Stimulated activated CD4-positive, alpha-beta T cell treated with anti-CD3 and anti-CD28 coated beads, Interleukin-1b, Interleukin-23, amount 100 ng/mL, for 24 hours (primary cell): ENCODE measurements at regions not wholly inside any gene's neighbourhood (a gene's known extent, or its start where the extent isn't known, plus 50 kb on each side); places are given as distances from the start of the nearest gene placed in this dataset.
"Not testable (repeated sequence)": the region's sequence is repeated elsewhere in the genome, so short reads cannot be mapped to it uniquely, and the experiment has no call there.

Experiments
- DNase-seq, 4 experiments: peaks; one replicate each; pipeline ENCODE4 v3.0.0-alpha.2; 2020; ENCODE audit warnings: low read depth in 4 of 4, low spot score in 1 of 4

DNA sequence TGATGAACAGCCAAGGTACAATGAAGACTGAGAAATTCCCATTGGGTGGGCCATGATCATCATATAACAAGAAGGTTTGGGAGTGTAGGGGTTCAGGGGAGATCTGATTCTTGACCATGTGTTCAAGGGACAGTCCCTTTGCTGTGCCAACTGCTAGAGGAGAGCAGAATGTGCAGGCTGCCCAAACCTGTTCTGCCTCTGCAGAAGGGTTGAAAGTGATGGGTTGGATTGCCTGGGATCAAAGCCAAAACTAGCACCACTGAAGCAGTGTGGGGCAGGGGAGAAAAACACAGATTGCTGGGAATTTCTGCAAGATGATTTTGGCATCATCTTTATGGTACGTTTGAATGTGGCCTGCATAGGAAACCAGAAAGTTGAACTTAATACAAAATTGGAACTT lies 303.9 kb downstream of the OTUD1 start:
- no peak for DNase-seq

- no peak for DNase-seq
Observed at GRCh38 chr10:23754179-23754578, 315.3 kb downstream of the OTUD1 start.

DNA sequence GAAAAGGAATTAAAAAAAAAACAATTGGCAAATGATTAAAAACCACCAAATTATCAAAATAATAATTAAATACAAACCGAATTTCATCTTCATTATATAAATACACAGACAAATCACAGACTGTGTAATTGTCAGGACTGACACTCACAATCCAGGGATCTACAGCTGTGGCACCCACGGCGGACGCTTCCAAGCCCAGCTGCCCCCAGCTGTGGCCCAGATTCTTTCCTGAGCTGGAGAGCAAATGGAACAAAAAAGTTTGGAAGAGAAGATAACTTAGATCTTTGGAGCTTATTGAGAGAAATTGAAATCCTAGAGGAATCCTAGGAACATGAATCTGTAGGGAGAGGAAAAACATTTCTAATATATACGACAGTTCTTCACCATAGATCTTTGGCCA lies 316.1 kb downstream of the OTUD1 start:
- no peak for DNase-seq

GRCh38 chr10:23755556-23755955 lies 316.7 kb downstream of the OTUD1 start:
- no peak for DNase-seq

DNA sequence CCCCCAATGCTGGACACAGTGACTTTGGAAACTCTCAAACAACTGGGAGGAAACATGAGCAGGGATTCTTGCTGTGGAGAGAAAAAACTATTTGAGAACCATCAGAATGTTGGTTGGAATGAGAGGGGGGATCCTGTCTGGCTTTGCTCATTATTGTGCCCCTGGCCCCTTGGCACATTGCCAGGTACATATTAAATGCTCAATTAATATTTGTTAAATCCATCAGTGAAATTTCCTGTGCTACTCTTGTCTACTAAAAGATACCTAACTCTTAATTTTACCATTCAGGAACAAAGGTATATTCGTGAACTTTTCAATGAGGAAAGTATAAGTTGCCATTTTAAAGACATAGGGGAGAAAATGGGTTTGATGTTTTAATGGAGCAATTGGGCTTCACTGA lies 329.4 kb downstream of the OTUD1 start:
- no peak for DNase-seq

DNA sequence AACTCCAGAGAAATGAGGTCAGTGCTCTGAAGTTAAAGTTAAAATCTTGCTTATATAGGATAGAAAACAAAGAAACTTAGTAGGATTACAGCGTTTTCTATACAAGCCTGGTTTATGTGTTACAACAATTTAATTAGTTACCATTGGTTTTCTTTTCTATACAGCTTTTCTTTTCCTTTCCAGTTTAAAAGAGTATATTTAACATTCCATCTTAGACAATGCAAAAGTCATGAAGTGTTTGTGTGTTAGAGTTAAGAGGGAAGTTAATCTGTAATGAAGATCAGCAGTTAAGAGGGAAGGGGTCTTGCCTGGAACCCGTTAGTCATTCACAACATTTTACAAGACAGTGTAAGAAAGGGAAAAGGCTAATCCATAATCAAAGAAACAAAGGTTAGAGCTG lies 338.3 kb downstream of the OTUD1 start:
- no peak for DNase-seq

DNA sequence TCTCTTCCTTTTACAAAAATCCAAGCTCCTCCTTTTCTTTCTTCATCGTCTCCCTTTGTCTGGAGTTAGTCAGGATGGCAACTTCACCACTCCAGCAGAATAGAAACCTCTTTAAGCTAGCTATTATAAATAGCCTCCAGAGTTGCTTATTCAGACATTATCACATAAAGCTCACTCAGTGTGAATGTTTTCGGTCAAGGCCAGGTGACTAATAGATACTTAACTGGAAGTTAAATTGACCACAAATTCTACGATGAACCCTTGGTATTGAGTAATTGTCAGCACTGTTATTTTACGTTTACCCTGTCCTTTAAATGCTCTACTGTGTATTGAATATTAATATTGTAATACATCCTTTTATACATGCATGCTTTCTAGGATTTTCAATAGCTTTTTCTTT lies 340.4 kb downstream of the OTUD1 start:
- DNase-seq, result no peak

DNA sequence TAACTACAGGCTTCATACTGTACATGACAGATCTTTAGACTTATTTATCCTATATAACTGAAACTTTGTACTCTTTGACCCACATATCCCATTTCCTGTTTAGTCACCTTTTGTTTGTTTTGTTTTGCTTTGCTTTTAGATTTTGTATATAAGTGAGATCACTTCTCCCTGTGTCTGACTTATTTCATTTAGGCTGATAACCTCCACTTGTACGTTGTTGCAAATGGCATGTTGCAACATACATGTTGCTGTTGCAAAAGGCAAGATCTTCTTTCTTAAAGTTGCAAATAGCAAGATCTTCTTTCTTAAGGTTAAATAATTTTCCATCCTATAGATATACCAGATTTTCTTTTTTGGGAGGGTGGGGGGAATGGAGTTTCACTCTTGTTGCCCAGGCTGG lies 341.5 kb downstream of the OTUD1 start:
- no peak for DNase-seq

- DNase-seq, result no peak
Observed at GRCh38 chr10:23786594-23786993, 347.7 kb downstream of the OTUD1 start.

- DNase-seq, result no peak
Observed at GRCh38 chr10:23793577-23793976, 354.7 kb downstream of the OTUD1 start.

GRCh38 chr10:23797452-23797851 lies 358.6 kb downstream of the OTUD1 start:
- DNase-seq, result not testable (repeated sequence)

DNA sequence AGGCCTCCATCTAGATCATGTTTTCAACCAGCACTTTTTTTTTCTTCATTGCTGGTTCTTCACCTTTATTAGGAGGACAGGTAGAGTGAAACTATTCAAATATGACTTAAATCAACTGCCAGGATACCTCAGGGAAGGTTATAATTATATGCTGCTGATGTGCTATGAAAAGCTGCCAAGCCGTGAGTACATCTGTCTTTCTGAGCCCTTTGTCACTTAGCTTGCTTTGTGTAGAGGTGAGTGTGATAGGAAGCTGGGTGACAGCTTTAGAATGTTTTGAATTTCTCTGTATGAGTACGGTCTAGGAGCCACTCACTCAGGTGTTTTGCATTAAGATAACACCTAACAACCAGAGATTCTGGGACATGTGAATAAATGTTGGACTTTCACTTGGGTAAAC lies 365.2 kb downstream of the OTUD1 start:
- DNase-seq, result no peak

DNA sequence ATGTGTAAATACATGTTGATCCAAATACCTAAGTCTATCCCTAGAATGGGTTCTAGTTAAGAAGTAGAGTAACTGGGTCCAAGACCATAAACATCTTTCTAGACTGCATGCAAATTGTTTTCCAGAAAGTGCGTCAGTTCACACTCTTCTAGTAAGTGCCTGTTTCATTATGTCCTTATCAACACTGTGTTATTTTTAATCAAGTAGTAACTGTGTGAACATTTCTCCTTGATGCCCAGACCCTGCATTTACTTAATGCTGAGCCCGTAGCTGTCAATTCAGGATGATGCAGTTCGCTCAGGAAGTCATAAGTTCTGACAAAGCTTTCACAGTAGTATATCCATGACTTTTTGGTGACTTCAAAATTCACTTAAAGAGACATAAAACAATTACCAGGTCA lies 374.8 kb downstream of the OTUD1 start:
- DNase-seq, result no peak

GRCh38 chr10:23818484-23818883 lies 379.6 kb downstream of the OTUD1 start:
- DNase-seq, result no peak

- no peak for DNase-seq
Observed at GRCh38 chr10:23820792-23821191, 381.9 kb downstream of the OTUD1 start.

DNA sequence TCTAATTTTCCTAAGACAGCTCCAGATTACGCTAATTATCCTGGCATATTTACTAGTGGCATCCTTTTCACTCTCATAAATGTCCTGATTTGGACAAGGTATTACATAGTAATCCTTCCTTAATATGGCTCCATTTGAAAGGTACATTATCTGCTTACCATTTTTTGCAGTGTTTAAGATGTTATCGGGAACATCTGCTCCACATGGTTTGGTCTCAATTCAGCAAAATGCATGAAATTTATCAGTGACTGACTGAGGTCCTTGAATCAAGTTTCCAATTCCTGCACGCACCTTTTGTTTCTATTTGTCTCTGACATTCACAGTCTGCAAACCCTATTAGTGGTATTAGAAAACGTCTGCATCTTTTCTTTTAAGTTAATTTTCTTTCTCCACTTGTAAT lies 384.1 kb upstream of the KIAA1217 start:
- DNase-seq, result no peak

- DNase-seq, result no peak
Observed at GRCh38 chr10:23826421-23826820, 382.5 kb upstream of the KIAA1217 start.

DNA sequence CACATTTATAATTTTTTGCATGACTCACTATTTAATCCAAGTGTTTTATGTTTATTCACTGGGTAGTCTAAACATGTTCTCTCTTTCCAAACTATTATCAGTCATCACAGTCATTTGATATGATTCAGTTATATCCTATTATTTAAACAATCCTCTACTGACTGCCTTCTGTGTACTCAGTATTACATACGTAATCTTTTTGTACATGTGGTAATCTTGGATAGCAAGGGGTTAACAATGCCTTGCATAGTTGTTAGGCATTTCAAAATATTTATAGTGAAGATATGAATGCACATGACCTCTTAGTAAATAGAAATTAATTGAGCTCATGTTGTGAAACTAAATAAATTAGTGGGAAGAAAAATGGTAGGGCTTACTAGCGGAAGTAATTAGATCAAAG lies 379.4 kb upstream of the KIAA1217 start:
- no peak for DNase-seq

DNA sequence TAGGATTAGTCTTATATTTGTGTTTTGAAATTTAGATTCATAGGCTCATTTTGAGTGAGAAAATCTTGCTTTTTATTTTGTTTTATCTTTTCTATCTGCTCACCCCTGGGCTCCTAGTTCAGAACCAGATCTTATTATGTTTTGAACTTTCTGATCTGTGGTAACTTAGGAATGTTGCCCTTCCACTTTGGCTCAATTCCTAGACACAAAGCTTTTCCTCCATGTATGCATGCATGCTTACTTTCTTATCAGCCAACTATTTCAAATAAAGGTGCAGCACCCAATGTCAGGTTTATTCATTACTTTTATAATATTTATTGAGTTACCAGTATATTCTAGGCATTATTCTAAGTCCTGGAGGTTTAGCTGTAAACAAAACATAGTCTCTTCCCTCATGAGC lies 374.8 kb upstream of the KIAA1217 start:
- no peak for DNase-seq

DNA sequence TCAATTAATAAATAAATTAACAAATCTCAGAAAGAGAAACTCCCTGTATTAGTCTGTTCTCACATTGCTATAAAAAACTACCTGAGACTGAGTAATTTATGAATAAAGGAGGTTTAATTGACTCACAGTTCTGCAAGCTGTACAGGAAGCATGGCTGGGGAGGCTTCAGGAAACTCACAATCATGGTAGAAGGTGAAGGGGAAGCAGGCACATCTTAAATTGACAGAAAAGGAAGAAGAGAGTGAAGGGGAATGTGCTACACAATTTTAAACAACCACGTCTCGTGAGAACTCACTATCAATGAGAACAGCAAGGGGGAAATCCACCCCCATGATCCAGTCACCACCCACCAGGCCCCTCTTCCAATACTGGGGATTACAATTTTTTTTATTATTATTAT lies 358.3 kb upstream of the KIAA1217 start:
- no peak for DNase-seq

- DNase-seq, result no peak
Observed at GRCh38 chr10:23859598-23859997, 349.3 kb upstream of the KIAA1217 start.

DNA sequence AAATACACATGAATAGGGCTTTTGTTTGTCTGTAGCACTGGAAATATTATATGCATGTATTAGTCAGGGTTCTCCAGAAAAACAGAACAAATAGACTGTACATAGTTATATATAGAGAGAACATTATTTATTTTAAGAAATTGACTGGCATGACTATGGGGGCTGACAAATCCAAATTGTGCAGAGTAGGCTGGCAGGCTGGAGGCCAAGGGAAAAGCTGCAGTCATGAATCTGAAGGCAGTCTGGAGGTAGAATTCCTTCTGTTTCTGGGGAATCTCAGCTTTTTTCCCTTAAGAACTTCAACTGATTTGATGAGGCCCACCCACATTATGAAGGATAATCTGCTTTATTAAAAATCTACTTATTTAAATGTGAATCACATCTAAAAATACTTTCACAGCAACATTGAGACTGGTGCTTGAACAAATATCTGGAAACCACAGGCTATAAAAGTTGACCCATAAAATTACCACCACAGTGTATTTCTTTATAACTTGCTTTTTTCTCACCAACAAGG lies 344.2 kb upstream of the KIAA1217 start:
- DNase-seq, result no peak

GRCh38 chr10:23866985-23867384 lies 342.0 kb upstream of the KIAA1217 start:
- DNase-seq, result not testable (repeated sequence)

DNA sequence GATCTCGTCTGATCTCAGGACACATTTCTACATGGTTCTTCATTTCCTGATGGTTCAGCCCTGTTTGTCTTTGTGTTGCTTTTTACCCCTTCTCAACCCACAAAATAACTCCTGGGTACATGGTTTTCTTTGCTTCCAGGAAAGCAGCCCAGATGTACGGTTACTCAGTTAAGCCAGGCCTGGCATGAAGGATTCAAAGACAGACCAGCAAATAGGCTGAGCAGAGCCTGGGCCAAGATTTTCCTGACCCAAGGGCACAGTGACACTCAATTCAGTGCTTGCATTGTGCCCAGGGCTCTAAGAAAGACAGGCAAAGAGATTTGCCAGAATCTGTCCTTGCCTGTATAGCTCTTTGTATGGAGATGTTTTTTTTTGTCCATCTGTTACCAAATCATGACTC lies 340.8 kb upstream of the KIAA1217 start:
- DNase-seq, result no peak
